ENCODE measurements at regions not wholly inside any gene's neighbourhood (a gene's known extent, or its start where the extent isn't known, plus 50 kb on each side); places are given as distances from the start of the nearest gene placed in this dataset.

- TF ChIP-seq CTCF (IDR thresholded peaks at IDR 0.05) = no peak
- TF ChIP-seq POLR2AphosphoS5 (IDR thresholded peaks at IDR 0.05) = no peak
- no peak for TF ChIP-seq POLR2A (IDR thresholded peaks at IDR 0.05)
Observed at GRCh38 chr18:78898066-78898465, 81.6 kb upstream of the SALL3 start.
